Testis (tissue), 2 donors: ENCODE measurements at regions not wholly inside any gene's neighbourhood (a gene's known extent, or its start where the extent isn't known, plus 50 kb on each side); places are given as distances from the start of the nearest gene placed in this dataset.

Experiments
- POLR2A ChIP-seq: fragments of 450-650 bp; IDR thresholded peaks from one replicate; pipeline ENCODE4 v1.6.1; 2017; ENCODE audit warnings: antibody characterized with exemption, mild to moderate bottlenecking, moderate library complexity
- TF ChIP-seq, protein P1 (sequence below), 3 experiments: fragments of 450-650 bp in 2 of 3; fragments of 200-600 bp in 1 of 3; sonication (generic) in 1 of 3; IDR thresholded peaks; one replicate each; pipeline ENCODE4 v1.5.1; 2016 to 2019; ENCODE audit warnings: antibody characterized with exemption in 3 of 3, mild to moderate bottlenecking in 2 of 3, moderate library complexity in 1 of 3

DNA sequence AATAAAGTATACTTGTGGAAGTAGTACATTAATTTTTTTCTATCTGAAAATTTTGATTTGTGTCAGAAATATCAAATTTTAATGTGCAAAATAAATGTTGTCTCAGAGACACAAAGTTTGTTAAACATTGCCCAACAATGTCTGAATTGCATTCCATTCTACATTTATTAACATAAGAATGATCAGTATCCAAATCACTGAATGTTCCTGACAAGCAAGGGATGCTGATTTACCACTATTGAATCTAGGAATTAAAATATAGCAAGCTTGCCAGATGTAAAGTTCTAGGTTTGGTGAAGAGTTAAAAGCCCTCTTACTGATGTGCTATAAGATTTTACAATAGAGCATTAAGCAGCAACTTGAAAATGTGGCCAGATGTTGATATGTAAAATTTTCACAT, 489.2 kb upstream of the CTSO start:
- TF ChIP-seq, protein P1, sequence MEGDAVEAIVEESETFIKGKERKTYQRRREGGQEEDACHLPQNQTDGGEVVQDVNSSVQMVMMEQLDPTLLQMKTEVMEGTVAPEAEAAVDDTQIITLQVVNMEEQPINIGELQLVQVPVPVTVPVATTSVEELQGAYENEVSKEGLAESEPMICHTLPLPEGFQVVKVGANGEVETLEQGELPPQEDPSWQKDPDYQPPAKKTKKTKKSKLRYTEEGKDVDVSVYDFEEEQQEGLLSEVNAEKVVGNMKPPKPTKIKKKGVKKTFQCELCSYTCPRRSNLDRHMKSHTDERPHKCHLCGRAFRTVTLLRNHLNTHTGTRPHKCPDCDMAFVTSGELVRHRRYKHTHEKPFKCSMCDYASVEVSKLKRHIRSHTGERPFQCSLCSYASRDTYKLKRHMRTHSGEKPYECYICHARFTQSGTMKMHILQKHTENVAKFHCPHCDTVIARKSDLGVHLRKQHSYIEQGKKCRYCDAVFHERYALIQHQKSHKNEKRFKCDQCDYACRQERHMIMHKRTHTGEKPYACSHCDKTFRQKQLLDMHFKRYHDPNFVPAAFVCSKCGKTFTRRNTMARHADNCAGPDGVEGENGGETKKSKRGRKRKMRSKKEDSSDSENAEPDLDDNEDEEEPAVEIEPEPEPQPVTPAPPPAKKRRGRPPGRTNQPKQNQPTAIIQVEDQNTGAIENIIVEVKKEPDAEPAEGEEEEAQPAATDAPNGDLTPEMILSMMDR (IDR thresholded peaks at IDR 0.05) = no peak
- TF ChIP-seq POLR2A = no peak
